Natural killer cell treated with Interleukin-12 subunit alpha and Interleukin-12 subunit beta and Interleukin-15 and Interleukin-18, amount 100 ng/mL, for 72 hours (primary cell): ENCODE measurements at regions not wholly inside any gene's neighbourhood (a gene's known extent, or its start where the extent isn't known, plus 50 kb on each side); places are given as distances from the start of the nearest gene placed in this dataset.

Experiments used
- ATAC-seq, 2 donors: fragments of 150-1000 bp; cut with Tn5 transposase in 1 of 2; sonication (Bioruptor Pico), chemical (Tn5 transposase) in 1 of 2; 2 replicates each; pipeline ENCODE4 v1.10.0; 2021
- DNase-seq: peaks from one replicate; pipeline ENCODE4 v3.0.0; 2022; ENCODE audit warnings: low spot score
- H3K27ac Mint-ChIP-seq, 2 donors: 1 replicate in 1 of 2; 2 replicates in 1 of 2; pipeline ENCODE4 v1.8.0; 2022; ENCODE audit warnings: mixed read lengths in 2 of 2, mild to moderate bottlenecking in 1 of 2, moderate library complexity in 1 of 2
- H3K27me3 Mint-ChIP-seq, 2 donors: 1 replicate in 1 of 2; 2 replicates in 1 of 2; pipeline ENCODE4 v1.8.0; 2022; ENCODE audit warnings: mixed read lengths in 2 of 2
- H3K36me3 Mint-ChIP-seq: one replicate; pipeline ENCODE4 v1.8.0; 2022; ENCODE audit warnings: mixed read lengths
- H3K4me1 Mint-ChIP-seq, 2 donors: 1 replicate in 1 of 2; 2 replicates in 1 of 2; pipeline ENCODE4 v1.8.0; 2022; ENCODE audit warnings: low read depth in 2 of 2, mixed read lengths in 2 of 2, mild to moderate bottlenecking in 1 of 2
- H3K4me3 Mint-ChIP-seq: one replicate; pipeline ENCODE4 v1.8.0; 2022; ENCODE audit warnings: mixed read lengths
- H3K9me3 Mint-ChIP-seq: 2 replicates; pipeline ENCODE4 v1.8.0; 2022; ENCODE audit warnings: mixed read lengths

GRCh38 chr2:221216636-221217035 is 355.5 kb downstream of the EPHA4 start:
- Mint-ChIP-seq H3K36me3 (no peaks in the 10 kb centered on the region), H3K4me1 (no peaks in the 10 kb centered on the region), H3K27me3 (peaks cover 7 to 10% of the 10 kb centered on the region in 2 donors), H3K9me3 (no peaks in the 10 kb centered on the region), H3K4me3 (no peak overlapping the region), H3K27ac (no peak overlapping the region)
- DNase-seq: no peak
- no peak for ATAC-seq

- ATAC-seq: no peak
- Mint-ChIP-seq H3K4me1 (no peaks in the 10 kb centered on the region), H3K4me3 (no peak overlapping the region)
Observed at GRCh38 chr2:221225752-221226151, 346.4 kb downstream of the EPHA4 start.

GRCh38 chr2:221228214-221228769 is 343.8 kb downstream of the EPHA4 start:
- no peak for ATAC-seq
- Mint-ChIP-seq H3K27ac (no peak overlapping the region), H3K4me3 (no peak overlapping the region), H3K27me3 (peaks cover 0 to 14% of the 10 kb centered on the region in 2 donors), H3K36me3 (no peaks in the 10 kb centered on the region), H3K9me3 (no peaks in the 10 kb centered on the region), H3K4me1 (no peaks in the 10 kb centered on the region)
- DNase-seq: no peak

More at GRCh38 chr2:221225752-221226151, 346.4 kb downstream of the EPHA4 start:
- Mint-ChIP-seq H3K27ac (no peak overlapping the region), H3K36me3 (no peaks in the 10 kb centered on the region), H3K9me3 (no peaks in the 10 kb centered on the region), H3K27me3 (peaks cover 3 to 14% of the 10 kb centered on the region in 2 donors)
- DNase-seq: no peak

GRCh38 chr2:221229099-221229498 is 343.0 kb downstream of the EPHA4 start:
- H3K4me1 Mint-ChIP-seq: no peaks in the 10 kb centered on the region
- ATAC-seq (no peak), DNase-seq (no peak)
- no peaks in the 10 kb centered on the region for H3K36me3 Mint-ChIP-seq
- no peaks in the 10 kb centered on the region for H3K9me3 Mint-ChIP-seq
- H3K4me3 Mint-ChIP-seq: no peak overlapping the region
- no peak overlapping the region for H3K27ac Mint-ChIP-seq
- H3K27me3 Mint-ChIP-seq: peaks cover 0 to 13% of the 10 kb centered on the region in 2 donors

- DNase-seq (no peak), ATAC-seq (no peak)
- no peaks in the 10 kb centered on the region for H3K4me1 Mint-ChIP-seq
- H3K27ac Mint-ChIP-seq: no peak overlapping the region
- H3K27me3 Mint-ChIP-seq: peaks cover 0 to 9% of the 10 kb centered on the region in 2 donors
- no peaks in the 10 kb centered on the region for H3K9me3 Mint-ChIP-seq
- no peaks in the 10 kb centered on the region for H3K36me3 Mint-ChIP-seq
- H3K4me3 Mint-ChIP-seq: no peak overlapping the region
Observed at GRCh38 chr2:221231511-221231910, 340.6 kb downstream of the EPHA4 start.

- ATAC-seq: no peak
- DNase-seq: no peak
- H3K4me3 Mint-ChIP-seq: no peak overlapping the region
- no peak overlapping the region for H3K27ac Mint-ChIP-seq
- H3K9me3 Mint-ChIP-seq: no peaks in the 10 kb centered on the region
- H3K36me3 Mint-ChIP-seq: no peaks in the 10 kb centered on the region
- H3K27me3 Mint-ChIP-seq: peaks cover 3 to 16% of the 10 kb centered on the region in 2 donors
- H3K4me1 Mint-ChIP-seq: no peaks in the 10 kb centered on the region
Observed at GRCh38 chr2:221235941-221236340, 336.2 kb downstream of the EPHA4 start.

- H3K27me3 Mint-ChIP-seq: peaks cover 3 to 30% of the 10 kb centered on the region in 2 donors
- H3K4me3 Mint-ChIP-seq: no peak overlapping the region
- DNase-seq (no peak), ATAC-seq (no peak)
- no peaks in the 10 kb centered on the region for H3K36me3 Mint-ChIP-seq
- no peaks in the 10 kb centered on the region for H3K9me3 Mint-ChIP-seq
- H3K4me1 Mint-ChIP-seq: no peaks in the 10 kb centered on the region
- H3K27ac Mint-ChIP-seq: no peak overlapping the region
Observed at GRCh38 chr2:221241072-221241471, 331.0 kb downstream of the EPHA4 start.

- DNase-seq (no peak), ATAC-seq (no peak)
- H3K4me1 Mint-ChIP-seq: no peaks in the 10 kb centered on the region
- no peaks in the 10 kb centered on the region for H3K9me3 Mint-ChIP-seq
- H3K4me3 Mint-ChIP-seq: no peak overlapping the region
- H3K27me3 Mint-ChIP-seq: peaks cover 6 to 26% of the 10 kb centered on the region in 2 donors
- H3K36me3 Mint-ChIP-seq: no peaks in the 10 kb centered on the region
- no peak overlapping the region for H3K27ac Mint-ChIP-seq
Observed at GRCh38 chr2:221243771-221244170, 328.3 kb downstream of the EPHA4 start.

GRCh38 chr2:221245045-221245444 is 327.1 kb downstream of the EPHA4 start:
- Mint-ChIP-seq H3K27ac (no peak overlapping the region), H3K9me3 (no peaks in the 10 kb centered on the region), H3K27me3 (peaks cover 9 to 36% of the 10 kb centered on the region in 2 donors), H3K4me3 (no peak overlapping the region), H3K36me3 (no peaks in the 10 kb centered on the region), H3K4me1 (no peaks in the 10 kb centered on the region)
- no peak for ATAC-seq
- no peak for DNase-seq

GRCh38 chr2:221245772-221246171 is 326.3 kb downstream of the EPHA4 start:
- H3K9me3 Mint-ChIP-seq: no peaks in the 10 kb centered on the region
- no peak overlapping the region for H3K4me3 Mint-ChIP-seq
- peaks cover 10 to 39% of the 10 kb centered on the region in 2 donors for H3K27me3 Mint-ChIP-seq
- H3K27ac Mint-ChIP-seq: no peak overlapping the region
- H3K4me1 Mint-ChIP-seq: no peaks in the 10 kb centered on the region
- no peak for DNase-seq
- no peaks in the 10 kb centered on the region for H3K36me3 Mint-ChIP-seq
- ATAC-seq: no peak

- H3K36me3 Mint-ChIP-seq: peaks cover 5% of the 10 kb centered on the region
- H3K9me3 Mint-ChIP-seq: peaks cover 8% of the 10 kb centered on the region
- no peak overlapping the region for H3K27ac Mint-ChIP-seq
- no peak overlapping the region for H3K4me3 Mint-ChIP-seq
- DNase-seq (no peak), ATAC-seq (no peak)
- no peaks in the 10 kb centered on the region for H3K4me1 Mint-ChIP-seq
- H3K27me3 Mint-ChIP-seq: peaks cover 15 to 34% of the 10 kb centered on the region in 2 donors
Observed at GRCh38 chr2:221254299-221254698, 317.8 kb downstream of the EPHA4 start.

- H3K4me1 Mint-ChIP-seq: no peaks in the 10 kb centered on the region
- peaks cover 5% of the 10 kb centered on the region for H3K36me3 Mint-ChIP-seq
- H3K27me3 Mint-ChIP-seq: peaks cover 11 to 19% of the 10 kb centered on the region in 2 donors
- ATAC-seq (no peak), DNase-seq (no peak)
- no peak overlapping the region for H3K27ac Mint-ChIP-seq
- H3K9me3 Mint-ChIP-seq: peaks cover 8% of the 10 kb centered on the region
- H3K4me3 Mint-ChIP-seq: no peak overlapping the region
Observed at GRCh38 chr2:221255862-221256261, 316.2 kb downstream of the EPHA4 start.

GRCh38 chr2:221258464-221258863 is 313.6 kb downstream of the EPHA4 start:
- Mint-ChIP-seq H3K4me1 (no peaks in the 10 kb centered on the region), H3K36me3 (peaks cover 5% of the 10 kb centered on the region), H3K27me3 (peaks cover 17 to 26% of the 10 kb centered on the region in 2 donors), H3K4me3 (no peak overlapping the region), H3K27ac (no peak overlapping the region), H3K9me3 (peaks cover 8% of the 10 kb centered on the region)
- ATAC-seq: no peak
- no peak for DNase-seq

GRCh38 chr2:221262651-221263050 is 309.5 kb downstream of the EPHA4 start:
- no peaks in the 10 kb centered on the region for H3K36me3 Mint-ChIP-seq
- no peaks in the 10 kb centered on the region for H3K4me1 Mint-ChIP-seq
- ATAC-seq (no peak), DNase-seq (no peak)
- H3K9me3 Mint-ChIP-seq: peaks cover 3% of the 10 kb centered on the region
- peaks cover 9 to 22% of the 10 kb centered on the region in 2 donors for H3K27me3 Mint-ChIP-seq
- no peak overlapping the region for H3K27ac Mint-ChIP-seq
- H3K4me3 Mint-ChIP-seq: no peak overlapping the region

GRCh38 chr2:221263573-221263972 is 308.5 kb downstream of the EPHA4 start:
- Mint-ChIP-seq H3K27me3 (peaks cover 10 to 25% of the 10 kb centered on the region in 2 donors), H3K9me3 (peaks cover 3% of the 10 kb centered on the region)

More at GRCh38 chr2:221263573-221263972, 308.5 kb downstream of the EPHA4 start:
- H3K4me1 Mint-ChIP-seq: no peaks in the 10 kb centered on the region
- ATAC-seq (no peak), DNase-seq (no peak)
- no peaks in the 10 kb centered on the region for H3K36me3 Mint-ChIP-seq
- no peak overlapping the region for H3K27ac Mint-ChIP-seq
- H3K4me3 Mint-ChIP-seq: no peak overlapping the region
